Natural killer cell treated with Interleukin-12 subunit alpha and Interleukin-12 subunit beta and Interleukin-15 and Interleukin-18, amount 100 ng/mL, for 72 hours (primary cell): ENCODE measurements at regions not wholly inside any gene's neighbourhood (a gene's known extent, or its start where the extent isn't known, plus 50 kb on each side); places are given as distances from the start of the nearest gene placed in this dataset.
"Not testable (repeated sequence)": the region's sequence is repeated elsewhere in the genome, so short reads cannot be mapped to it uniquely, and the experiment has no call there.

ENCODE experiments used
- ATAC-seq, 2 donors: fragments of 150-1000 bp; cut with Tn5 transposase in 1 of 2; sonication (Bioruptor Pico), chemical (Tn5 transposase) in 1 of 2; 2 replicates each; pipeline ENCODE4 v1.10.0; 2021
- DNase-seq: peaks from one replicate; pipeline ENCODE4 v3.0.0; 2022; ENCODE audit warnings: low spot score
- H3K27ac Mint-ChIP-seq, 2 donors: 1 replicate in 1 of 2; 2 replicates in 1 of 2; pipeline ENCODE4 v1.8.0; 2022; ENCODE audit warnings: mixed read lengths in 2 of 2, mild to moderate bottlenecking in 1 of 2, moderate library complexity in 1 of 2
- H3K27me3 Mint-ChIP-seq, 2 donors: 1 replicate in 1 of 2; 2 replicates in 1 of 2; pipeline ENCODE4 v1.8.0; 2022; ENCODE audit warnings: mixed read lengths in 2 of 2
- H3K36me3 Mint-ChIP-seq: one replicate; pipeline ENCODE4 v1.8.0; 2022; ENCODE audit warnings: mixed read lengths
- H3K4me1 Mint-ChIP-seq, 2 donors: 1 replicate in 1 of 2; 2 replicates in 1 of 2; pipeline ENCODE4 v1.8.0; 2022; ENCODE audit warnings: low read depth in 2 of 2, mixed read lengths in 2 of 2, mild to moderate bottlenecking in 1 of 2
- H3K4me3 Mint-ChIP-seq: one replicate; pipeline ENCODE4 v1.8.0; 2022; ENCODE audit warnings: mixed read lengths
- H3K9me3 Mint-ChIP-seq: 2 replicates; pipeline ENCODE4 v1.8.0; 2022; ENCODE audit warnings: mixed read lengths

DNA sequence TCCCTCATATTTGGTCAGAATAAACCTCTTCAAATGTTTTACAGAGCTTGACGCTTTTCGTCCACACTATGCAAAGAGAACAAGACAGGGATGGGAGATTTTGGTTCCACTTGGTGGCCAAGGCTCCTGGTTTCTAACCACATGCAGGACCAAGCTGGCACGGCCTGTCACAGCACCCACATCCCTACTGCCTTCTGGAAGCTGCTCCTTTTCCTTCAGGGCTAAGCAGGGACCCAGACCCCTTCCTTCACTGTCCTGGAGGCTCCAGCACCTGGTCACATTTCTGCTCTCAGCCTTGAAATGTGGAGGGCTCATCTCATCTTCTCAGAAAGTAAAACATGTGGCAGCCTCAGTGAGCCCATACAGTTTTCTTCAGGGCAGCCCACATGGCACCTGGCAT, 50.4 kb upstream of the ARHGEF7 start:
- Mint-ChIP-seq H3K4me3 (no peak overlapping the region), H3K9me3 (no peaks in the 10 kb centered on the region), H3K36me3 (no peaks in the 10 kb centered on the region), H3K4me1 (peaks cover 0 to 6% of the 10 kb centered on the region in 2 donors), H3K27me3 (peaks cover 32 to 73% of the 10 kb centered on the region in 2 donors), H3K27ac (no peak overlapping the region)
- ATAC-seq (no peak), DNase-seq (no peak)

GRCh38 chr13:111062966-111063365, 52.1 kb upstream of the ARHGEF7 start:
- Mint-ChIP-seq H3K27ac (no peak overlapping the region), H3K9me3 (no peaks in the 10 kb centered on the region), H3K4me1 (peaks cover 0 to 6% of the 10 kb centered on the region in 2 donors), H3K27me3 (peaks cover 42 to 71% of the 10 kb centered on the region in 2 donors), H3K36me3 (no peaks in the 10 kb centered on the region), H3K4me3 (no peak overlapping the region)
- ATAC-seq (no peak), DNase-seq (no peak)

GRCh38 chr13:111062305-111062704, 52.8 kb upstream of the ARHGEF7 start:
- no peak for ATAC-seq
- H3K27me3 Mint-ChIP-seq: peaks cover 43 to 69% of the 10 kb centered on the region in 2 donors
- peaks cover 0 to 3% of the 10 kb centered on the region in 2 donors for H3K4me1 Mint-ChIP-seq
- no peak for DNase-seq
- no peak overlapping the region for H3K27ac Mint-ChIP-seq
- no peaks in the 10 kb centered on the region for H3K36me3 Mint-ChIP-seq
- no peak overlapping the region for H3K4me3 Mint-ChIP-seq
- no peaks in the 10 kb centered on the region for H3K9me3 Mint-ChIP-seq

- DNase-seq (no peak), ATAC-seq (no peak)
- Mint-ChIP-seq H3K27ac (no peak overlapping the region), H3K36me3 (no peaks in the 10 kb centered on the region), H3K4me3 (no peak overlapping the region), H3K4me1 (peaks cover 0 to 2% of the 10 kb centered on the region in 2 donors), H3K9me3 (no peaks in the 10 kb centered on the region), H3K27me3 (peaks cover 47 to 73% of the 10 kb centered on the region in 2 donors)
These were observed 53.6 kb upstream of the ARHGEF7 start for GRCh38 chr13:111061358-111062045.

DNA sequence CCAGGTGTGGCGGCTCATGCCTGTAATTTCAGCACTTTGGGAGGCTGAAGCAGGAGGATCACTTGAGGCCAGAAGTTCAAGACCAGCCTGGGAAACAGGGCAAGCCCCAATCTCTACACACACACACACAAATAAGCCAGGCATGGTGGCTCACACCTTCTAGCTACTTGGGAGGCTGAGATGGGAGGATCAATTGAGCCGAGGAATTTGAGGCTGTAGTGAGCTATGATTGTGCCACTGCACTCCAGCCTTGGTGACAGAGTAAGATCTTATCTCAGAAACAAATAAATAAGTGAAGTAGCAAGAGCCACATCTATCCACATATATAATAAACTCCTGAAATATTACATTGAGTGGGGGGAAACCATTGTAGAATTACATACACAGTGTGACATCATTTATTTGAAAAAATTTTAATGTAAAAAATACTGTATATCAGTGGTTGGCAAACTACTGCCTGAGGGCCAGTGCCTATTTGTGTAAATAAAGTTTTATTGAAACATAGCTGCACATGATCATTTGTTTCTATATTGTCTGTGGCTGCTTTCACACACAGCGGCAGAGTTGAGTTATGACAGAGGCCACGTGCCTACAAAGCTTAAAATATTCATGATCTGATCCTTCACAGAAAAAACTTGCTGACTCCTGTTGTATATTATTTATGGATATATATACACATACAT, 54.7 kb upstream of the ARHGEF7 start:
- Mint-ChIP-seq H3K9me3 (no peaks in the 10 kb centered on the region), H3K36me3 (no peaks in the 10 kb centered on the region), H3K4me1 (no peaks in the 10 kb centered on the region), H3K27ac (no peak overlapping the region), H3K27me3 (peaks cover 46 to 73% of the 10 kb centered on the region in 2 donors), H3K4me3 (no peak overlapping the region)
- ATAC-seq: no peak
- no peak for DNase-seq

DNA sequence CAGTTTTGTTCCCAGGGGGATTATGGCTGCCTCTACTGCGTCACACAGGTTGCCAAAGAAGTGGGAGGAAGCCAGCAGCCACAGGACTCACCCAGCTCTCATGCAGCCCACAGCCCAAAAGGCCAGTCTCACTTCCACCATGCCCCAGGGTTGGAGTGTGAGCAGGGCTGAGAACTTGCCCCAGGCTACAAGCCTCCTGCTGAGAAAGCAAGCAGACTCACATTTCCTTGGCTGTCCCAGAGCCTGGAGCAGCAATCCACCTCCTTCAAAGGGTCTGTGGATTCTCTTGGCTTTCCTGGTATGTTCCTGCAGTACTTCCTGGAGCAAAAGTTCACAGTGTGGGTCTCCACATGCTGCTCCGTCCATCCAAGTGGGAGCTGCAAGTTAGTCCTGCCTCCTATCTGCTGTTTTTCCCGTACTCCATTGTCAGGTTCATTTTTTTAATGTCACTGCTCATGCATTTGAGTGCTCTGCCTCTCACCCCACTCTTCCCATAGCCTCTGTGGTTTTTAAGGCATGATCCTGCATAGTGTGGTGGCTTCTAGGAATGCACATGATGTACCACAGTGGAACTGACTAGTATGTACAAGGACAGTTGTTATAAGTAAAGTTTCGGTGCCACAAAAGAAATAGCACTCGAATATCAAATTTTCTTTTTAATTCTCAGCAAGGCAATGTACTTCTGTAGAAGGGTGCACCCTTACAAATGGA, 56.2 kb upstream of the ARHGEF7 start:
- H3K4me1 Mint-ChIP-seq: no peaks in the 10 kb centered on the region
- no peak for ATAC-seq
- DNase-seq: no peak
- peaks cover 42 to 73% of the 10 kb centered on the region in 2 donors for H3K27me3 Mint-ChIP-seq
- H3K9me3 Mint-ChIP-seq: no peaks in the 10 kb centered on the region
- H3K27ac Mint-ChIP-seq: no peak overlapping the region
- H3K36me3 Mint-ChIP-seq: no peaks in the 10 kb centered on the region
- no peak overlapping the region for H3K4me3 Mint-ChIP-seq

DNA sequence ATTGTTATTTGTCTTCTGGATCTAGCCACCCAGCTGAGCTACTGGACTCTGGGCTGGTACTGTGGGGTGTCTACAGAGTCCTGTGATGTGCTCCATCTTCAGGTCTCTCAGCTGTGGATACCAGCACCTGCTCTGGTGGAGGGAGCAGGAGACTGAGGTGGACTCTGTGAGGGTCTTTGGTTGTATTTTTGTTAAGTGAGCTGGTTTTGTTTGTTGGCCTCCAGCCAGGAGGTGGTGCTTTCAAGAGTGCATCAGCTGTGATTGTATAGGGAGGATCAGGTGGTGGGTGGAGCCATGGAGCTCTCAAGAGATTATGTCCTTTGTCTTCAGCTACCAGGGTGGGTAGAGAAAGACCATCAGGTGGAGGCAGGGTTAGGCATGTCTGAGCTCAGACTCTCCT, 56.8 kb upstream of the ARHGEF7 start:
- not testable (repeated sequence) for H3K4me3 Mint-ChIP-seq, DNase-seq, ATAC-seq, H3K27ac Mint-ChIP-seq, H3K9me3 Mint-ChIP-seq, H3K4me1 Mint-ChIP-seq, H3K36me3 Mint-ChIP-seq
- peaks cover 46 to 75% of the 10 kb centered on the region in 2 donors for H3K27me3 Mint-ChIP-seq

DNA sequence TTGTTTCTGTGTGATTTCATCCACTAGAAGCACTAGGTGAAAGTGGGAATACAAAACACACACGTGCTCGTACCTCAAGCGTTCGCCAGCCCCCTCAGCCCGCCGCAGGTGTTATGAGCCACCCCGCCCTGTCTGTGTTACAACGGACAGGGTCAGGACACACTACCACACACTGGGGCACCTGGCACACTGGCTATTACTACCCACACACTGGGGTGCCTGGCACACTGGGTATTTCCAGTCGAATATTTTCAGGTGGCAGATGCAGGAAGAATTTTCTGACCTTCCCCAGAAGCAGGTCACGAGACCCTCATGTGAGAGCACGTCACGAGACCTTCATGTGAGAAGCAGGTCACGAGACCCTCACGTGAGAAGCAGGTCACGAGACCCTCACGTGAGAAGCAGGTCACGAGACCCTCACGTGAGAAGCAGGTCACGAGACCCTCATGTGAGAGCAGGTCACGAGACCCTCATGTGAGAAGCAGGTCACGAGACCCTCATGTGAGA, 63.3 kb upstream of the ARHGEF7 start:
- not testable (repeated sequence) for H3K4me1 Mint-ChIP-seq, H3K9me3 Mint-ChIP-seq, H3K27ac Mint-ChIP-seq, H3K36me3 Mint-ChIP-seq, DNase-seq, H3K4me3 Mint-ChIP-seq, ATAC-seq
- peaks cover 28 to 36% of the 10 kb centered on the region in 2 donors for H3K27me3 Mint-ChIP-seq

DNA sequence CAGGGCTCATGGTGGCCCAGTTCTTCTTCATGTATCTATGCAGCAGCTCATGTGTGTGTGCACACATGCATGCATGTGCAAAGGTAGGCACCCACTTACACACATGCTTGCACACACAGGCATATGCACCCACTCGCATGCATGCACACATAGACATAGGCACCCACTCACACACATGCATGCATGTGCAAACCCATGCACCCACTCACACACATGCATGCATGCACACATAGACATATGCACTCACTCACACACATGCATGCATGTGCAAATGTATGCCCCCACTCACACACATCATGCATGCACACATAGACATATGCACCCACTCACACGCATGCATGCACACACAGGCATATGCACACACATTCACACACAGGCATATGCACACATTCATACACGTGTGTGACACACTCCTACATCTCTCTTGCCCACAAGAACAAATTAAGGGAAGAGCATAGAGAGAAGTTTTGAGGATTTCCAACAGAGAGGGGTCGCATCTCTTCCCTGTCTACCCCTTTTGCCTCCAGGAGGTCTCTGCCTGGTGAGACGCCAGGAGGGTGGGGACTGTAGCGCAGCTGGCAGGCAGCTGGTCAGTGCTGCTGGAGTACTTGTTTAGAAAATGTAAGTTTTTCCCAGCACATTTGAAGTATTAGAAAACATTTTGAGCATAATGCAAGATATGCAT, 63.9 kb upstream of the ARHGEF7 start:
- H3K27ac Mint-ChIP-seq: no peak overlapping the region

GRCh38 chr13:111050539-111050879, 64.6 kb upstream of the ARHGEF7 start:
- Mint-ChIP-seq H3K4me1 (peaks cover 0 to 4% of the 10 kb centered on the region in 2 donors), H3K27me3 (peaks cover 19 to 23% of the 10 kb centered on the region in 2 donors), H3K36me3 (no peaks in the 10 kb centered on the region), H3K4me3 (no peak overlapping the region), H3K27ac (no peak overlapping the region), H3K9me3 (no peaks in the 10 kb centered on the region)
- DNase-seq: no peak
- ATAC-seq: no peak

More for the DNA sequence above, 63.9 kb upstream of the ARHGEF7 start:
- peak; percentile 24 to 53 for ATAC-seq
- H3K27me3 Mint-ChIP-seq: peaks cover 25 to 30% of the 10 kb centered on the region in 2 donors
- H3K4me3 Mint-ChIP-seq: no peak overlapping the region
- H3K4me1 Mint-ChIP-seq: peaks cover 0 to 4% of the 10 kb centered on the region in 2 donors
- no peaks in the 10 kb centered on the region for H3K9me3 Mint-ChIP-seq
- no peaks in the 10 kb centered on the region for H3K36me3 Mint-ChIP-seq
- DNase-seq: no peak

- Mint-ChIP-seq H3K4me3 (no peak overlapping the region), H3K27me3 (peaks cover 18% of the 10 kb centered on the region in 2 donors), H3K9me3 (no peaks in the 10 kb centered on the region), H3K36me3 (no peaks in the 10 kb centered on the region), H3K4me1 (peaks cover 0 to 4% of the 10 kb centered on the region in 2 donors), H3K27ac (no peak overlapping the region)
- DNase-seq (no peak), ATAC-seq (no peak)
These were observed 65.1 kb upstream of the ARHGEF7 start for GRCh38 chr13:111049791-111050538.

- peak in 1 of 2 donors; percentile 20 for ATAC-seq
- Mint-ChIP-seq H3K4me3 (no peak overlapping the region), H3K9me3 (no peaks in the 10 kb centered on the region), H3K4me1 (peaks cover 0 to 8% of the 10 kb centered on the region in 2 donors), H3K27me3 (peaks cover 7 to 8% of the 10 kb centered on the region in 2 donors), H3K36me3 (no peaks in the 10 kb centered on the region), H3K27ac (no peak overlapping the region)
- DNase-seq: no peak
These were observed 66.7 kb upstream of the ARHGEF7 start for GRCh38 chr13:111048387-111048786.

DNA sequence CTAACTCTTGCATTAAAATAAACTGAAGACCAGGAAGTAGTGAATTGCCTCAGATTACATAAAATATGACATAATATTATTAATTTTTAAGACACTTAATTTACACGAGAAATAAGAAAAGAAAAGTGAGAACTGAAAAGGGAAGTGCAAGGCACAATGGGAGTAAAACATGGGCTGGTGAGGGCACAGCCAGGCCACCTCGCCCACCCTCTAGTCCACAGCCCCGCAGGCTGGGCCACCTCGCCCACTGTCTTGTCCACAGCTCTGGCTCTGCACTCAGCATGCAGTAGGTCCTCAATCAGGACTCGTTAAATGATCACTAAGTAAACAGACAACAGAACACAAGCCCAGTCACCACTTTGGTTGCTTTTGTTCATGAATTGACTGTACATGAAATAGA, 67.8 kb upstream of the ARHGEF7 start:
- no peak overlapping the region for H3K4me3 Mint-ChIP-seq

More for the DNA sequence above, 67.8 kb upstream of the ARHGEF7 start:
- DNase-seq (no peak), ATAC-seq (no peak)
- H3K4me1 Mint-ChIP-seq: peaks cover 0 to 8% of the 10 kb centered on the region in 2 donors
- H3K36me3 Mint-ChIP-seq: no peaks in the 10 kb centered on the region
- H3K27me3 Mint-ChIP-seq: peaks cover 7 to 8% of the 10 kb centered on the region in 2 donors
- H3K27ac Mint-ChIP-seq: no peak overlapping the region
- H3K9me3 Mint-ChIP-seq: no peaks in the 10 kb centered on the region
